Limb (tissue), 2 donors: ENCODE measurements at regions not wholly inside any gene's neighbourhood (a gene's known extent, or its start where the extent isn't known, plus 50 kb on each side); places are given as distances from the start of the nearest gene placed in this dataset.
"Not testable (repeated sequence)": the region's sequence is repeated elsewhere in the genome, so short reads cannot be mapped to it uniquely, and the experiment has no call there.

Experiments
- DNase-seq, 2 donors: peaks; one replicate each; pipeline ENCODE4 v3.0.0-alpha.2; 2016; ENCODE audit errors: extremely low spot score in 2 of 2

DNA sequence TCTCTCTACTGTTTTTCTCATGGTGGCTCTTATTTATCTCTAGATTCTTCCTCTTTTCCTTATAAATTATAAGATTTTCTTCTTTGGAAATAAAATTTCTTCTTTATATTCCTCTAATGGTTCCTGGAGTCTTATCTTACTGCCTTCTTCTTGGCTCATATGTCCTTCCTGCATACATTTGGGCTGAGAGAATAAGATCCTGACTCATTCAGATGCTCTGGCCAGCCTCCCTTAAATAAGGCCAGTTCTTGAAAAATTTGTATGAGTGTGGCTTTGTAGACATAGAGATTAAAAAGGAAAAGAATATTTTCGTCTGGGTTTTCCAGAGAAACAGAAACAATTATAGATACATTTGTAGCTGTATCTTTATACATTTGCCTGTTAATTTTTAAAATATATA, 411.3 kb downstream of the KIF20B start:
- no peak for DNase-seq

DNA sequence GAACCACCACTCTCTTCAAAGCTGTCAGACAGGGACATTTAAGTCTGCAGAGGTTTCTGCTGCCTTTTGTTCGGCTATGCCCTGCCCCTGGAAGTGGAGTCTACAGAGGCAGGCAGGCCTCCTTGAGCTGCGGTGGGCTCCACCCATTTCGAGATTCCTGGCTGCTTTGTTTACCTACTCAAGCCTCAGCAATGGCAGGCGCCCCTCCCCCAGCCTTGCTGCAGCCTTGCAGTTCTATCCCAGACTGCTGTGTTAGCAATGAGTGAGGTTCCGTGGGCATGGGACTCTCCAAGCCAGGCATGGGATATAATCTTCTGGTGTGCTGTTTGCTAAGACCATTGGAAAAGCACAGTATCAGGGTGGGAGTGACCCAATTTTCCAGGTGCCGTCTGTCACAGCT, 417.2 kb downstream of the KIF20B start:
- DNase-seq: not testable (repeated sequence)

DNA sequence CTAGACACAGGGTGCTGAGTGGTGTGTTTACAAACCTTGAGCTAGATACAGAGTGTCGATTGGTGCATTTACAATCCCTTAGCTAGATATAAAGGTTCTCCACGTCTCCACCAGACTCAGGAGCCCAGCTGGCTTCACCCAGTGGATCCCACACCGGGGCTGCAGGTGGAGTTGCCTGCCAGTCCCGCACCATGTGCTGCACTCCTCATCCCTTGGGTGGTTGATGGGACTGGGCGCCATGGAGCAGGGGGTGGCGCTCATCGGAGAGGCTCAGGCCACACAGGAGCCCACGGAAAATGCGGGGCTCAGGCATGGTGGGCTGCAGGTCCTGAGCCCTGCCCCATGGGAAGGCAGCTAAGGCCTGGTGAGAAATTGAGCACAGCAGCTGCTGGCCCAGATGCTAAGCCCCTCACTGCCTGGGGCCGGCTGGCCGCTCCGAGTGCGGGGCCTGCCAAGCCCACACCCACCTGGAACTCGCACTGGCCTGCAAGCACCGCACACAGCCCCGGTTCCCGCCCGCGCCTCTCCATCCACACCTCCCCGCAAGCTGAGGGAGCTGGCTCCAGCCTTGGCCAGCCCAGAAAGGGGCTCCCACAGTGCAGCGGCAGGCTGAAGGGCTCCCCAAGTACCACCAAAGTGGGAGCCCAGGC, 418.4 kb downstream of the KIF20B start:
- DNase-seq: not testable (repeated sequence)

DNA sequence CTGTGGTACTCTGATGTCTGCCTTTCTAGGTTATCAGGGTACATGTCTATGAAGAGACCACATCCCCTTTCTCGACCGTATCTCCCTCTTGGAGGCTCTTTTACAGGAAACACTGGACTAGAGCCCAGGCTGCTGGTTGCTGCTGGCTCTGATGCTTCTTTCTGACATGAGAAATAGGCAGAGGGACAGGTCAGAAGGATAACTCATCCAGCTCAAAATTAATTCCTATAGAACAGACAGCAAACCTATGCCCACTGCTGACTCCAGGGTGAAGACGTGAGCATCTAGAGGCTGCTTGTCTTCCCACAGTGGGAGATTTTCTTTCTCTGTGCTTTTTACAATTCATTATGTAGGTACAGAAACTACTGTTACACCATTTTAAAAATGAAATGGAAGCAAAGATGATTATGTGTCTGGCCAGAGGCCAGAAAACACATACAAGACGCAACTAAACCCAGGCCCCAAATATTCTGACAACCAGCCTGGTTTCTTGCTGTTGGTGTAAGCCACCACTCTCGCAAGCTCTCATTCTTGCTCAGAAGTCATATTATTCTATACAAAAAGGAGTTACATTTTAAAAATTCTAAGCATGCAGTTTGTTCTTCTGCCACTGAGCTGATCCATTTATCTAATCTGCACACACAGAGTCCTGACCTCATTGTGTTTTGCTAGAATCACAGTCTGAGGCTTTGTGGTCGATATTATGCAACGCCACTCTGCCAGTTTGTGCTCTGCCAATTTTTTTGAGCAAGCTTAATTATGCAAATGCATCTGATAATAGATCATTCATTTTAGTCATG, 424.3 kb downstream of the KIF20B start:
- DNase-seq: peak; percentile 6 to 32

DNA sequence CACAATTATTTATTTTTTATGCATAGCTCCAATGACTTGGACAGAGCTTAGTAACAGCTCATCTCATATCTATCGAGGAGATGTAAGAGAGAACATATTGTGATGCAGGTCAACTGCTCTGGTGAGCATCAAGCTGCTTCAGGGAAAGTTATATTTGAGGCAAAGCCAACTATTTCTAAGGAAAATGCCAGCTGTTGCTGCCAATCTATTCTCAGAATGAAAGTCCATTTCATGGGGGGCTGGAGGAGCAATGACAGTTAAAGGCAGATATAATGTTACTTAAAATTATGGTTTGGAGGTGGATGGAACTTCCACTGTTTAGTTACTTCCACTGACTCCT, 424.8 kb downstream of the KIF20B start:
- peak in 1 of 2 donors; percentile 20 for DNase-seq

DNA sequence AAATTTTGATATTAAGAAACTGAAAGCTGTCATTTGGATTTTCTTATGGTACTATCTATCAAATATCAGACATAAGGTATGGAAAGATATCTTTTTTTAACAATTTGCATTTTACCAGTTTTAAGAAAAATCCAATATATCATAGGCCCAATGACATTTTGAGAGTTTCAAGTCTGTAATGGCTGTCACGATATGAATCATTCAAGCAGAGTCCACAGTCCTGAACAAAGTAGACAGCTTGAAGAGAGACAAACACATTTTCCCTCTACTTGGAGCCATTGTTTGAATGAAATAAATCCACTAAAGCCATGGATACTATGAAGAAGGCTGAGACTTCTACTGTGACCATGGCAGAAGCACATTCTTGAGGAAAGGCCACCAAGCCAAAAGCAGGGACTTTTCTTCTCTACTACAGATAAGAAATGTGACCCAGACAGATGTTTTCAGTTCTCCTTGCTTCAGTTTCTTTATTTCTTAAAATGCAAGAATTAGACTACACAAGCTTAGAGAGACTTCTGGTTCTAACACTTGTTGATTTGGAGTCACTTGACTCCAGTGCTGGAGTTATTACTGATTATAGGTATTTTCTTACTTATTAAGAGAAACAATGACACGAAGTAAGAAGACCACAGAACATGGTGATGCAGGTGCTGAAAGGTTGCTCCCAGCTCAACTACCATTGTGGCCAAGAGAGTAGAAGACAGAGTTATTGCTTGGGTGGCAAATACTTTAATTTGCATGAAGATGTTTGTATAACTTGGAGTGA, 429.1 kb downstream of the KIF20B start:
- DNase-seq: no peak

DNA sequence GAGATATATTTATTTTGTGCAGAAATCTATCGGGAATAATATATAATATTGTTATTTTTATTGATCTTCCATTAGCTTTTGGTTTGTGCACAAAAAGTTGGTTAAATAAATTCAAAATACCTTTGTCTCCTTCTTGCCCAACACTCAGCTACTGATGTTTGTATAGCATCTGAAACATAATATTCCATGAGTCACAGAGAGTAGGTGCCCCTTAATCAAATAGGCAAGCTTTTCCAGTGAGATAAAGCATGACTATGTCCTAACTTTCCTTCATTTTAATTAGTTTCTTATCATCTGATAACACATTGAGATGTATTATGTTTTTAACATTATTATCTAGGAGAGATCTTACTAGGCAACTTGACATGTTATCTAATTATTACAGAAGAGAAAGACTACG, 432.2 kb downstream of the KIF20B start:
- DNase-seq: no peak

DNA sequence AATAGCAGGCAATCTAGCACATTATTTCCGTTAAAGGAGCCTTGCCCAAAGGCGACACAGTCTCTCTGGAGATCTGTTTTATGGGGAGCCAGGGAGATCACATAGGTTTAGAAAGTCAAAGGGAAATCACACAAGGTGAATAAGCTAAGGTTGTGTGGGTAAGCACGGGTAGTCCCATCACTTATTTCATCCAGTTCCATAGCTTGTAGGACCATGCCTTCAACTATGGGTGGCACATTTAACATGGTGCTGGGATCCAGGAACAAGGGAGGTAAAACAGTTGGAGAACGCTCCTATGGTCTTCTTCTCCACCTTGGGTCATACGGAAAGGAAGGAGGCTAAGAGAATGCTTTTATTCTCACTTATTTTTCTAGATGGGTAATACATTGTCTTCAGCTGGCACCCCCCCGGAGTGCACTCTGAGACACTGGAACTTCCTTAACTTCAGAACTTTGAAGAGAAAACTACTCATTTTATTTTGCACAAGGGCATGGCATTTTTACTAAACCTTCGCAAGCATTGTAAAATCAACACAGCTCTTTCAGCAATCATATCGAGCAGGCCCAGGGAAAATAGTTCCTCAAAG, 435.4 kb downstream of the KIF20B start:
- DNase-seq: no peak

DNA sequence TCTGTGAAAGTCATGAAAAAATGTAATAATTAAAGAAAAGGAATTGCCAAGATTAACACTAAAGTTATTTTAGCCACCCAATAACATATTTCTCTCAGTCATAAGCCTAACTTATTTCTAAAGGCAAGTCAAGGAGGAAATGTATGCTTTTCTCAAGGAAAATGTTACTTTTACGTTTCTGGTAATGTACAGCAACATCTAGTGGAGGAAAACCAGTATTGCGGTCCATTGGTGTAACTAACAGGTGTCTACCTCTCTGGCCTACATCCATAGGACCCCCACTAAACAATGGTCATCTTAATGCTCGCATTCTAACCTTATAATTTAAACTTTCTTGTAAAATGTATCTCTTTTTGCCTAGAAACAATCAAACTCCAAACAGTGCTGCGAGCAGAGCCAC, 437.5 kb downstream of the KIF20B start:
- DNase-seq: no peak

DNA sequence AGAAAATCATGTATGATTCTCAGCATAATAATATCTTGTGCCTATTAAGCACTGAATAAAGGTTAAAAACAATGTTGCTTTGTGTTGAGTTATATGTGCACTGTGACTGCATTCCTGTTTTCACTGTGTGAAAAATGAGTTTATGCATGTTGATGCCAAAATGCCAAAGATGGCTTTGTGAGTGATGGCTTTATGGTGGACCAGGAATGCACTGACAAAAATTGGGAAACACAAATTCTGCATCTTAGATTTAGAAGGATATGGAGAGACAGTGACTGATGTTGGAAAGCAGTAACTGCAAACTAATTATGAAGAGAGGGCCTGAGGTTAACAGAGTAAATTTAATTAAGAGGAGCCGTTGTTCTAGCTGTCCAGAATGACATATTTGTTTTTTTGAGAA, 440.4 kb downstream of the KIF20B start:
- no peak for DNase-seq

DNA sequence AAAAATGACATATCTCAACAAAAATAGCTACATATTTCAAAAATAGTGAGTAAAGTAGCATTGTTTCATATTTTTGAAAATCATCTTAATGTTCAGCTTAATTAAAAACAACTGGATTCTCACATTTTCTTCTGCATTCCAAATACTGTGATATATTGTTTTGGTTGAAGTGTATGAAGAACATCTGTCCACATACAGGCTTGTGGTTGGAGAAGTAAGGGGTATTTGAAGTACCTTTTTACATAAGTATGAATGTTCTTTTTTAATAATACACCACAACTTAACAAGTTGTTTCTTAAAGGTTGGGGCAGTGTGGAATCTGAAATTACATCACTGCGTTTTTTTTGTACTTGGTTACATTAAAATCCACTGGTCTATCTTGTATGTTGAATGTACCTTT, 442.5 kb downstream of the KIF20B start:
- no peak for DNase-seq

DNA sequence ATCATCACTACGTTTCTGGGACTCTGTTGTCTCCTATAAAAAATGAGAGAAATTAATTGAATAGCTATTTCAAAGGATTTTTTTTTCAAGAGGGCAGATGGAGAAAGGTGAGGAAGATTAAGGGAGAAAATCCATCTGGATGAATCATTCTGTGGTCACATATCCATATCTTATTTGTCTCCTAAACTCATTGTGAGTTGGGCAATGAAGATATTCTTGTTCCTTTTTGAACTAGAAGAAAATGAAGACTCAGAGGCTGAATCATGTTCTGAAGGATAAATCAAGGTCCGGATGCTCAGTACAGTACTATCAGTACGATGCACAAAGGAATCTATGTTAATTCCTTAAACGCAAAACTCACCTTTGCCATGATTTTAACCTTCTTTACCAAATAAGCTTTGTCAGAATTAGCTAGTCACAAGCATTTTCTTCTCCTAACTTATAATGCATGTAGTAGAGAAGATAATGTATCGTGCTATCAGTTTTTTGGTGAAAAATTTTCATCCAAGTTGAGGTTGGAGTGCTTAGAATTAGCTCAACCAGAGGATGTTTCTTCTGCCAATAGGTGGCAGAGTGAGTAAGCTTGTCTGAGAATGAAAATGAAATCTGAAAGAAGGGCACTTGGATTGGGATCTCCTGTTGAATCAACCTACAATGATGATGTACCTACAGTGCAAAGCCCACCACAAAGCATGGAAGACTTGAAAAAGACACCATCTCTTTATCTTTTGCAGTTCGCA, 446.9 kb downstream of the KIF20B start:
- no peak for DNase-seq

DNA sequence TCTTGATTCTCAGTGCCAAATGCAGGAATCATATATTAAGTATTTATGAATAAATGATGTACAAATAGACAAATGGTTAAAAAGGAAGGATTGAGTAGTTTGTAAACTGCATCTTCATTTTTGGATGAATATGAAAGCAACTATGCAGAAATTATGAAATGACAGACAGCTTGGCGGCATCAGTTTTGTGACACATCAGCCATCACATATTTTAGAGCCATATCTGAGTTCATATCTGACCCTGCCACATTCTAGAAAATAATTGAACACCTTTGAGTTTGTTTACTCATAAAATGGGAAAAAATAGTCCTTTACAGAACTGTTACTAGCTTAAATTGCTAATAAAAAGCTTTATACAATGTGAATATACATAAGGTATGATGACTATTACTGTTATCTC, 448.2 kb downstream of the KIF20B start:
- DNase-seq: no peak

DNA sequence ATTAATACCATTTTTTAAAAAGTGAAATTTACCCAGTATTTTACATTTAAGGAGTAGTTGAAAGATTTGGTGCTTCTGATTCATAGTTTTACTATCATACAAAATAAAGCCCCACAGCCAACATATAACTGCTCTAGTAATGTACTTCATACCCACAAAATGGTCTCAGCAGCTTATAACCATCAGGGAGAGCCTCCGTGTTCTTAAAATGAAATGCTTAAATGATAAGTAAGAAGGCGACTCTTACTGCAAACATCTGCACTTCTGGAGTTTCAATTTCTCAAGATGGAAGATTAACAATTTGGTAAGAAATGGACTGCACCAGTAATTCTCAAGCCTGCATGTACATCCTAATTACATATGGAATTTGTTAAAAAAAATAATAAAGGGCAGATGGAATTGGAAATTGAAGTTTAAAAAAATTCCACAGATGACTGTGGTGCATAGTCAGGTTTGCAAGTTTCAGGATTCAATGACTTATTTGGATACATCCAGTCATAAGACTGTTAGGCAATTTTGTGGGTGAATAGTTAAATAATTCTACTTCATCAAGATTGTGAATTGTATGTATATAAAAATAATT, 461.0 kb downstream of the KIF20B start:
- no peak for DNase-seq

DNA sequence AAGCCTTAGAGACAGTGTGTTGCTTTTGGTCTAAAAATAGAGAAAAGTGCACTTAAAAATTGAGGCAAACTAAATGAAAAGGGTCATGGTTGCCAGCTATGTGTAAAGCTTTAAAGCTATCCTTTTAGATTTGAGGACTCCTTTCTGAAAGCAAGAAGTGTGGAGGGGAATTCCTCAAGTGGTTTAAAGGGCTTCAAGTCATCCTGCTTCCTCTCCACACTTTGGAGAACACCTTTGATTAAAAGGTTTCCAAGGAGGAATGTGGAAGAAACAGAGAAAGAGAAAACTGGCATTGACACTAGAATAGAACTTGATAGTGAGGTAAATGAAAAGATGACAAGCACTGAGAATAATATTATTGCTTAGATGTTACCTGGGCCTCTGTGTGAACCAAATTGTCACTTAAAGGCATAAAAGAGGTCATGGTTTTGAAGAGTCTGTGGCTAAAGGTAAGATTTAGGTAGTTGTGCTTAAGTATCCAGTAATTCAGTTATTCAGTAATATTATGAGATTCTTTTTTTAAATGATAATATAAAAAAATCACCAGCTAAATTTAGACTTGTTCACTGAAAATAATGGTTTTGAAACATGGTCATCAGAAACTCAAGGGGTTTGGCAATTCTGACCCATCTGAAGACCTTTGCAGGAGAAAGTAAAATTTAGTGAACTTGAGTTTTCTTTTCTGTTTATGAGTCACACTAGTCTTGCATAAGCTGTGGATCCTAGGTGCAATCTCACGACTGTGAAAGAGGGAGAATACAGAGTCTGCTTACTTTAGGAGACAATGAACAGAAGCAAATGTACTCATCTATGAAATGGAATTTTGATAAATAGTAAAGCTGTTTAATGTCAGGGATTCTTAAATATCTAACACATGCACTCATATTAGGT, 466.0 kb downstream of the KIF20B start:
- no peak for DNase-seq

DNA sequence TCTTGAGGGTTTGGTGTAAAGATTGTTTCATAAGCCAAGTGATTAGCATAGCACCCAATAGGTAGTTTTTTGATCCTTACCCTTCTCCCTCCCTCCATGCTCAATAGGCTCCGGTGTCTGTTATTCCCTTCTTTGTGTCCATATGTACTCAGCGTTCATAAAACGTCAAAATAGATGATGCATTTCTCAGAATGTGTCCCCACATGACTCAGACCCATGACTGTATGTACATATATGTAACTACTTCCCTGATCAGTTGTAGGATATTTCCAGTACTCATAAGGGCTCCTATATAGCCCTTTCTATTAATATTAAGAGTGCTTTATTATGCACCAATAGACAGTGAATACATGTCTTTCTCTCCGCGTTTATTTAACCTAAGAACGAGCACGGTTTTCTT, 466.9 kb downstream of the KIF20B start:
- no peak for DNase-seq

DNA sequence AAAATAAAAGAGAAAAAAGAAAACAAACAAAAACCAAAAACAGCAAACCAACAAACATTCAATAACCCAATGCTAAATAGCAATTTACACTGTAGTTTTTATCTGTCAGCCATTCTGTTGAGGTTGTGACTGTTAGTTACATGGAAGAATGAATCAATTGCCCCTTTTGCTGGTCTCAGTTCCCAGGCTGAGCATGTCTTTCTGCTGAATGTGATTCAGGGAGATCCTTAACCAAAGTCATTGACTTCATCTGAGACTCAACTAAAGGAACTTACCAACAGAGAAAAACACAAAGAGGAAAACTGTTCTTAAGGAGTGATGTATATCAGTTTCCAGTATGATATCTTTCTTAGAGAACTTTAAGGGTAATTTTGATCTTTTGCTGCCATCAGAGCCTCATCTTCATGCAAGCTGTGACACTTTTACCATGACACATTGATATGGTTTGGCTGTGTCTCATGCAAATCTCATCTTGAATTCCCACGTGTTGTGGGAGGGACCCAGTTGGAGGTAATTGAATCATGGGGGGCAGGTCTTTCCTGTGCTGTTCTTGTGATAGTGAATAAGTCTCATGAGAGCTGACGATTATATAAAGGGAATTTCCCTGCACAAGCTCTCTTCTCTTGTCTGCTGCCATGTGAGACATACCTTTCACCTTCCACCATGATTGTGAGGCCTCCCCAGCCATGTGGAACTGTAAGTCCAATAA, 469.8 kb downstream of the KIF20B start:
- no peak for DNase-seq

DNA sequence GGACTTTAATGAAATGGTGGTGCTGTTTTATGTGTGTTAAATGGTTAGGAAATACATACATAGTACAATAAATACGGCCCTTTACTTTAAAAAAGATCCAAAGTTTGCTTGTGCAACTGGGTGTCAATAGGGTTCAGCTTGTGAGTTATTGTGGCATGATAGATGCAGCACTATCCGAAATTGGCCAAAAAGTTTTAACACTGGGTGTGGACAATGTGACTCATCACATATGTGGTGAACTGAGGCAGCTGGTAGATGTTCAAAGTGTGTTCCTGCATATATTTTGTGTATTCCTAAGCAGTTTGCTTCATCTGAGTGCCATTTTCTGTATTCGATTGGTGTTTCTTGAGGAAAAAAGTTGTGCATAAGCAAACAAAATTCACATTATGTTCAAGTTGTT, 473.1 kb downstream of the KIF20B start:
- no peak for DNase-seq

DNA sequence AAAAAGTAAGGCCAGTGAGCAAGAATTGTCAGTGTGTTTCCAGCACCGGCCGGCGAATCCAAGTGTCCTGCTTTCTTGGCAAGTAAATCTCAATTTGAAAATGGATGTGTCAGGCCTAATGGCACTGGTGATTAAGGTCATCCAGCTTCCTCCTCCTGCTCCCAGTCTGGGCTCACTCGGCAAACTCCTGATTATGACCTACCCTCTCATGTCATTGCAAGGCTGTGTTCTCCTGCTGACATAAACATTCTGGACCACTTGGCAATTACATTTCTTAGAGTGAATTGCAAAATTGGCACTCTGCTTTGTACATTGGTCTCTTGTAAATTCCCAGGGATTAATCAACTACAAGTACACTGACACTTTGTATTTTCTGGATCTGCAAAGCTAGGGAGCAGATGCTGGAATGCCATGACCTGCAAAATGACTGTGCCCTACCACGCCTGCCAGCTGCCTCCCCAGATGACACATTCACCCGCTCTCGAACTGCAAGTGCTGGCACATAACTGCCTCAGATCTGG, 473.8 kb downstream of the KIF20B start:
- DNase-seq: no peak
